ENCODE measurements at regions not wholly inside any gene's neighbourhood (a gene's known extent, or its start where the extent isn't known, plus 50 kb on each side); places are given as distances from the start of the nearest gene placed in this dataset.

DNA sequence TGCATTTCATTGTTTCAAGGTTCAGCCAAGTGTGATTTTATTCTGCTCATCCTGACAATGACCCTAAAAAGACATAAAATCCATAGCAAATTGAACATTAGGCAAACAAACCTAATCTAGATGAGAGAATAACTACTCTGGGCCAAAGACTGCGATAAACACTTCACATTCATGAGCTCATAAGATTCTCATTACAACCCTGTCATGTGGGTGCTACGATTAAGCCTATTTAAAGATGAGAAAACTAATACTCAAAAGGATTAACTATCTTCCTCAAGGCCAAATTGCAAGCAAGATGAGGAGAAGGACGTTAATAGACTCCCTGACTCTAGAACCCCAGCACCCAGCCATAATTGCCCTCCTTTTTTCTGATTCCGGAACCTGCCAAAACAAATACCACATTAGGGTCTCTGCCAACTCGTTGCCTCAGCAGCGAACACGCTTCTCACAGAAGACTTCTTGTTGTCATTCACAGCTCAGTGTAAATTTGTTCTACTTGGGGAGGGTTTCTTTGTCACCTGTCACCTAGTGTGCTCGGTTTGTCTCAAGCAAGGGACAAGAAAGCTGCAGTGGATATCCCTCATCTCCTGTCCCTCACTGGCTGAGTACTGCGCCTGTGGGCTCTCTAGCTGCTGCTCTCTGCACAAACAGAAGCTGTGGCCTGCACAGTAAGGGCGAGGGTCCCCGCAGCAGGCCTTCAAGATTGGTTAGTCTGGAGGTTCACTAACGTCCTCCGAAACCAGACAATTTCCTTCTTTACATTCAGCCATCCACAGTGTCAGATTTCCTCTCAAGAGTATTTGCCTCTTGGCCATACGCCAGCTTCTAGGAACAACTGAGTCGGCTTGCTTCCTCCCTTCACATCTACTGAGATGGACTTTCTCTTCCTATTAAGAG is 200.0 kb upstream of the UBE2E2 start:
- no peak overlapping the region for H2AK5ac ChIP-seq (ENCODE audit: low read length)
- H3K9ac ChIP-seq (ENCODE audit: low read length): no peak overlapping the region
- H4K8ac ChIP-seq (ENCODE audit: low read depth, low read length): no peak overlapping the region
- H4K12ac ChIP-seq (ENCODE audit: low read depth, low read length): no peak overlapping the region
- no peak overlapping the region for H3K4ac ChIP-seq (ENCODE audit: low read depth, low read length)
- H3K9me3 ChIP-seq (ENCODE audit: insufficient read depth, low read depth, low read length): peaks cover 1% of the 10 kb centered on the region
- no peaks in the 10 kb centered on the region for H3K79me1 ChIP-seq (ENCODE audit: low read length)
- no peak overlapping the region for H2AFZ ChIP-seq (ENCODE audit: insufficient read depth, low read length, poor library complexity)
- no peak overlapping the region for H2BK120ac ChIP-seq (ENCODE audit: insufficient read depth, low read length, poor library complexity)
- H3K4me1 ChIP-seq (ENCODE audit: control insufficient read depth in 1 of 2, insufficient read depth in 2 of 2, low read length in 2 of 2): no peaks in the 10 kb centered on the region
- H3K36me3 ChIP-seq (ENCODE audit: control insufficient read depth in 1 of 2, insufficient read depth in 2 of 2, low read length in 2 of 2): no peaks in the 10 kb centered on the region
- H3K23ac ChIP-seq (ENCODE audit: low read length): no peak overlapping the region
- no peaks in the 10 kb centered on the region for H3K79me2 ChIP-seq (ENCODE audit: control insufficient read depth, insufficient read depth, low read length, poor library complexity)
- WGBS (ENCODE audit: extremely low coverage, insufficient coverage, insufficient read length): no CpG with 5 or more reads among the region's 15 CpGs
- no peak overlapping the region for H2BK5ac ChIP-seq (ENCODE audit: low read depth, low read length, poor library complexity)
- no peak overlapping the region for H3K4me2 ChIP-seq (ENCODE audit: low read length)
- H2BK12ac ChIP-seq (ENCODE audit: low read length): no peak overlapping the region
- H3K27me3 ChIP-seq (ENCODE audit: insufficient read depth, low read length): no peaks in the 10 kb centered on the region
- DNase-seq: no peak
- no peak overlapping the region for H3K18ac ChIP-seq (ENCODE audit: low read length)
- H4K91ac ChIP-seq (ENCODE audit: low read depth, low read length): no peak overlapping the region
- H3K4me3 ChIP-seq (ENCODE audit: low read depth, low read length): no peak overlapping the region
- H3K14ac ChIP-seq (ENCODE audit: low read length): no peak overlapping the region
- no peak overlapping the region for H3K27ac ChIP-seq (ENCODE audit: low read depth, low read length)

DNA sequence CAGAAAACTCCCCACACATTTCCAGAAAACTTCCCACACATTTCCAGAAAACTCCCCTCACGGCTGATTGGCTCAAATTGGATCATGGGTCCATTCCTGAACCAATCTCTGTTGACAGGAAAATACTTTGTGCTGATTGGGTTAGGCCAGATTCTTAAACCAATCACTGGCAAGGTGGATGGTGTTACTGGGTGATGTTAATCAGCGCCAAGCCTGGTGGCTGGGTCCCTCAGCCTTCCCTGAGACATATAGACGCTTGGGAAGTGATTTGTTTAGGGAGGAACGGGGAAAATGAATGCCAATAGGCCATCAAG is 199.4 kb upstream of the UBE2E2 start:
- Histone ChIP-seq H2BK5ac (ENCODE audit: low read depth, low read length, poor library complexity) (no peak overlapping the region), H4K12ac (ENCODE audit: low read depth, low read length) (no peak overlapping the region), H3K14ac (ENCODE audit: low read length) (no peak overlapping the region), H3K27me3 (ENCODE audit: insufficient read depth, low read length) (no peaks in the 10 kb centered on the region), H4K8ac (ENCODE audit: low read depth, low read length) (no peak overlapping the region), H2BK12ac (ENCODE audit: low read length) (no peak overlapping the region), H3K9me3 (ENCODE audit: insufficient read depth, low read depth, low read length) (peaks cover 1% of the 10 kb centered on the region), H3K27ac (ENCODE audit: low read depth, low read length) (no peak overlapping the region), H2BK120ac (ENCODE audit: insufficient read depth, low read length, poor library complexity) (no peak overlapping the region), H3K4me1 (ENCODE audit: control insufficient read depth in 1 of 2, insufficient read depth in 2 of 2, low read length in 2 of 2) (no peaks in the 10 kb centered on the region), H3K4me2 (ENCODE audit: low read length) (no peak overlapping the region), H3K79me1 (ENCODE audit: low read length) (no peaks in the 10 kb centered on the region), H3K9ac (ENCODE audit: low read length) (no peak overlapping the region), H3K36me3 (ENCODE audit: control insufficient read depth in 1 of 2, insufficient read depth in 2 of 2, low read length in 2 of 2) (no peaks in the 10 kb centered on the region), H3K79me2 (ENCODE audit: control insufficient read depth, insufficient read depth, low read length, poor library complexity) (no peaks in the 10 kb centered on the region), H3K4ac (ENCODE audit: low read depth, low read length) (no peak overlapping the region), H2AK5ac (ENCODE audit: low read length) (no peak overlapping the region), H3K4me3 (ENCODE audit: low read depth, low read length) (no peak overlapping the region), H3K18ac (ENCODE audit: low read length) (no peak overlapping the region), H3K23ac (ENCODE audit: low read length) (no peak overlapping the region), H2AFZ (ENCODE audit: insufficient read depth, low read length, poor library complexity) (no peak overlapping the region), H4K91ac (ENCODE audit: low read depth, low read length) (no peak overlapping the region)
- no peak for DNase-seq
- no CpG with 5 or more reads among the region's 4 CpGs for WGBS (ENCODE audit: extremely low coverage, insufficient coverage, insufficient read length)

- Histone ChIP-seq H3K36me3 (ENCODE audit: control insufficient read depth in 1 of 2, insufficient read depth in 2 of 2, low read length in 2 of 2) (no peaks in the 10 kb centered on the region), H2BK5ac (ENCODE audit: low read depth, low read length, poor library complexity) (no peak overlapping the region), H3K4me3 (ENCODE audit: low read depth, low read length) (no peak overlapping the region), H3K79me1 (ENCODE audit: low read length) (no peaks in the 10 kb centered on the region), H3K27ac (ENCODE audit: low read depth, low read length) (no peak overlapping the region), H2BK12ac (ENCODE audit: low read length) (no peak overlapping the region), H3K27me3 (ENCODE audit: insufficient read depth, low read length) (no peaks in the 10 kb centered on the region), H4K8ac (ENCODE audit: low read depth, low read length) (no peak overlapping the region), H3K18ac (ENCODE audit: low read length) (no peak overlapping the region), H3K4me1 (ENCODE audit: control insufficient read depth in 1 of 2, insufficient read depth in 2 of 2, low read length in 2 of 2) (no peaks in the 10 kb centered on the region), H2AK5ac (ENCODE audit: low read length) (no peak overlapping the region), H3K4ac (ENCODE audit: low read depth, low read length) (no peak overlapping the region), H2BK120ac (ENCODE audit: insufficient read depth, low read length, poor library complexity) (no peak overlapping the region), H2AFZ (ENCODE audit: insufficient read depth, low read length, poor library complexity) (no peak overlapping the region), H3K23ac (ENCODE audit: low read length) (no peak overlapping the region), H3K9me3 (ENCODE audit: insufficient read depth, low read depth, low read length) (peaks cover 1% of the 10 kb centered on the region), H3K4me2 (ENCODE audit: low read length) (no peak overlapping the region), H3K14ac (ENCODE audit: low read length) (no peak overlapping the region), H3K79me2 (ENCODE audit: control insufficient read depth, insufficient read depth, low read length, poor library complexity) (no peaks in the 10 kb centered on the region), H4K91ac (ENCODE audit: low read depth, low read length) (no peak overlapping the region), H3K9ac (ENCODE audit: low read length) (no peak overlapping the region), H4K12ac (ENCODE audit: low read depth, low read length) (no peak overlapping the region)
- no CpG with 5 or more reads among the region's 5 CpGs for WGBS (ENCODE audit: extremely low coverage, insufficient coverage, insufficient read length)
- peak; percentile 77 to 92 for DNase-seq
Observed at GRCh38 chr3:23004971-23005370, 198.2 kb upstream of the UBE2E2 start.

DNA sequence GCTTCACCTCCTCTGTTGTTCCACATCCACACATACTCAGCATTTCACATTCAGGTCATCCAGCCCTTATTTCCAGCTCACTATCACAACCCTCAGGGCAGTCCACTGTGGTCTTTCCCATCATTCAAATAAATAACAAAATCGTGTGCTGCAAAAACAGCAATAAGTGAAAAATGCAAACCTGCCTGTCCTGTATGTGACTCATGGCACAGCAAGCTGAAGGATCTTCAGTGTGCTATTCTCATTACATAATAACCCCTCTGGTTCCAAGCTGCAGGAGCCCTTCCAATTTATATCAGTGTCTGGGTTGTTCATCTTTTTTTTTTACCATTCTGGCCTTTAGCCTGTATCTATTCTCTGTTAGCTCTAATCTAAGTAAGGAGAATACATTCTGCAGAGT is 185.3 kb upstream of the UBE2E2 start:
- H2BK12ac ChIP-seq (ENCODE audit: low read length): no peak overlapping the region
- peak; percentile 94 to 98 for DNase-seq
- H3K9ac ChIP-seq (ENCODE audit: low read length): no peak overlapping the region
- peaks cover 11% of the 10 kb centered on the region for H3K79me1 ChIP-seq (ENCODE audit: low read length)
- no peak overlapping the region for H2BK120ac ChIP-seq (ENCODE audit: insufficient read depth, low read length, poor library complexity)
- no peak overlapping the region for H3K23ac ChIP-seq (ENCODE audit: low read length)
- H3K4me2 ChIP-seq (ENCODE audit: low read length): peak overlapping the region; percentile 5
- no peak overlapping the region for H4K8ac ChIP-seq (ENCODE audit: low read depth, low read length)
- H3K18ac ChIP-seq (ENCODE audit: low read length): no peak overlapping the region
- H2AFZ ChIP-seq (ENCODE audit: insufficient read depth, low read length, poor library complexity): no peak overlapping the region
- no peak overlapping the region for H3K4ac ChIP-seq (ENCODE audit: low read depth, low read length)
- no peak overlapping the region for H4K12ac ChIP-seq (ENCODE audit: low read depth, low read length)
- H3K14ac ChIP-seq (ENCODE audit: low read length): no peak overlapping the region
- no peaks in the 10 kb centered on the region for H3K79me2 ChIP-seq (ENCODE audit: control insufficient read depth, insufficient read depth, low read length, poor library complexity)
- no peak overlapping the region for H2AK5ac ChIP-seq (ENCODE audit: low read length)
- no peak overlapping the region for H3K4me3 ChIP-seq (ENCODE audit: low read depth, low read length)
- peaks cover 14 to 16% of the 10 kb centered on the region in 2 experiments for H3K4me1 ChIP-seq (ENCODE audit: control insufficient read depth in 1 of 2, insufficient read depth in 2 of 2, low read length in 2 of 2)
- WGBS (ENCODE audit: extremely low coverage, insufficient coverage, insufficient read length): no CpG with 5 or more reads among the region's 1 CpG
- H3K27ac ChIP-seq (ENCODE audit: low read depth, low read length): no peak overlapping the region
- H3K36me3 ChIP-seq (ENCODE audit: control insufficient read depth in 1 of 2, insufficient read depth in 2 of 2, low read length in 2 of 2): no peaks in the 10 kb centered on the region
- H3K27me3 ChIP-seq (ENCODE audit: insufficient read depth, low read length): no peaks in the 10 kb centered on the region
- no peaks in the 10 kb centered on the region for H3K9me3 ChIP-seq (ENCODE audit: insufficient read depth, low read depth, low read length)
- no peak overlapping the region for H4K91ac ChIP-seq (ENCODE audit: low read depth, low read length)
- H2BK5ac ChIP-seq (ENCODE audit: low read depth, low read length, poor library complexity): no peak overlapping the region
